ENCODE measurements at regions not wholly inside any gene's neighbourhood (a gene's known extent, or its start where the extent isn't known, plus 50 kb on each side); places are given as distances from the start of the nearest gene placed in this dataset.
"Not testable (repeated sequence)": the region's sequence is repeated elsewhere in the genome, so short reads cannot be mapped to it uniquely, and the experiment has no call there.

DNA sequence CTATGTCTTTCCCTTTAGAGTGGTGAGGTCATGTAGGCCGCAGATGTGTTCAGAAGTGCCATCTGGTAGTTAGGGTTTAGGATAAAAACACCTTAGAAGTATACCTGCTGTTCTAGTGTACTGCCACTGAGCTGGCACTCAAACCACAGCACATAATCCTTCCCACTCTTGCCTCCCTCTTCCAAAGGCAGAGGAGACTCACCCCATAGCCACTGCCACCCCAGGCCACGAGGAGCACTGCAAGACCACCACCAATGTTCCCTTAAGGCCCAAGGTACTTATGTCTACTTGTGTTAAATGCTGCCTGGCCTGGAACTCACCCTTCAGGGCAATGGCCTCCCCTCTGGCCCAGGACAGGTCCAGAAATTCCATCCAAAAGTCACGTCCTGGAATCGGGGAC, 379.5 kb upstream of the EDIL3 start:
- H3K36me3 Mint-ChIP-seq, result no peaks in the 10 kb centered on the region
- H3K4me3 Mint-ChIP-seq, result no peak overlapping the region
- H3K4me1 Mint-ChIP-seq, result peaks cover 8% of the 10 kb centered on the region
- no peak overlapping the region for H3K27ac Mint-ChIP-seq
- H3K9me3 Mint-ChIP-seq, result no peaks in the 10 kb centered on the region
- TF ChIP-seq, protein P1, sequence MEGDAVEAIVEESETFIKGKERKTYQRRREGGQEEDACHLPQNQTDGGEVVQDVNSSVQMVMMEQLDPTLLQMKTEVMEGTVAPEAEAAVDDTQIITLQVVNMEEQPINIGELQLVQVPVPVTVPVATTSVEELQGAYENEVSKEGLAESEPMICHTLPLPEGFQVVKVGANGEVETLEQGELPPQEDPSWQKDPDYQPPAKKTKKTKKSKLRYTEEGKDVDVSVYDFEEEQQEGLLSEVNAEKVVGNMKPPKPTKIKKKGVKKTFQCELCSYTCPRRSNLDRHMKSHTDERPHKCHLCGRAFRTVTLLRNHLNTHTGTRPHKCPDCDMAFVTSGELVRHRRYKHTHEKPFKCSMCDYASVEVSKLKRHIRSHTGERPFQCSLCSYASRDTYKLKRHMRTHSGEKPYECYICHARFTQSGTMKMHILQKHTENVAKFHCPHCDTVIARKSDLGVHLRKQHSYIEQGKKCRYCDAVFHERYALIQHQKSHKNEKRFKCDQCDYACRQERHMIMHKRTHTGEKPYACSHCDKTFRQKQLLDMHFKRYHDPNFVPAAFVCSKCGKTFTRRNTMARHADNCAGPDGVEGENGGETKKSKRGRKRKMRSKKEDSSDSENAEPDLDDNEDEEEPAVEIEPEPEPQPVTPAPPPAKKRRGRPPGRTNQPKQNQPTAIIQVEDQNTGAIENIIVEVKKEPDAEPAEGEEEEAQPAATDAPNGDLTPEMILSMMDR (IDR thresholded peaks at IDR 0.05; ENCODE audit: unreplicated experiment), result no peak
- no peak for DNase-seq (ENCODE audit: low spot score in 2 of 2, unreplicated experiment in 2 of 2)
- no peaks in the 10 kb centered on the region for H3K27me3 Mint-ChIP-seq (ENCODE audit: low read depth)

DNA sequence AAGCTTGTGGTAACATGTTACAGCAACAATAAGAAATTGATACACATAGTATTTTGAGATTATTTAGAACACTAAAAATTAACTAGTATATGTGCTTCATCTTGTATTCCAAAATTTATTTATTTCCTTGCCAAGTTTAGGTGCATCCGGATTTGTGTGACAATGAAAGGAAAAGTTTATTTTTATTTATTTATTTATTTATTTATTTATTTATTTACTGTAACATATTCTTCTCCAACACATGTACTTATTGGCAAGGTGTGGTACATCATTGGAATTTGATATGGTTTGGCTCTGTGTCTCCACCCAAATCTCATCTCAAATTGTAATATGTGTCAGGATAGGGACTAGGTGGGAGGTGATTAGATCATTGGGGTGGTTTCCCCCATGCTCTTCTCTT, 373.3 kb upstream of the EDIL3 start:
- Mint-ChIP-seq H3K4me1 (no peaks in the 10 kb centered on the region), H3K27ac (no peak overlapping the region), H3K4me3 (no peak overlapping the region), H3K9me3 (no peaks in the 10 kb centered on the region), H3K27me3 (ENCODE audit: low read depth) (no peaks in the 10 kb centered on the region), H3K36me3 (no peaks in the 10 kb centered on the region)
- TF ChIP-seq, protein P1 (IDR thresholded peaks at IDR 0.05; ENCODE audit: unreplicated experiment), result no peak
- DNase-seq (ENCODE audit: low spot score in 2 of 2, unreplicated experiment in 2 of 2), result no peak

DNA sequence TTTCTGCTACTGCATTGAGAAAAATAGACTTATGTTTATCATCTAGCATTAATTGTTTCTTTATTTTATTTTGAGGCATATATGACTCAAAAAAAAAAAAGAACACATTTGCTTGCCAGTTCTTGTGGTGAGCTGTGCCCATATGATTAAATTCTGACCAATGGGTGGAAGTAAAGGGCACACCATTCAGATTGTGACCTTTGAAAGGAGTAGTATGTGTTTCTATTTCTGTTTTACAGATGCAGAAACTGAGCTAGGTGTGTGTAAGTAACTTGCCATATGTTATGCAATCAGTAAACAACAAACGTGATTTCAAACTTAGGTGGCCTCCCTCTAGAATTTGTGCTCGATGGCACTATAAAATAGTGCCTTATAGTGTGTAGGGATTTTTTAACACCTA, 368.1 kb upstream of the EDIL3 start:
- no peaks in the 10 kb centered on the region for H3K9me3 Mint-ChIP-seq
- H3K36me3 Mint-ChIP-seq, result no peaks in the 10 kb centered on the region
- H3K27ac Mint-ChIP-seq, result no peak overlapping the region
- no peak for DNase-seq (ENCODE audit: low spot score in 2 of 2, unreplicated experiment in 2 of 2)
- H3K27me3 Mint-ChIP-seq (ENCODE audit: low read depth), result no peaks in the 10 kb centered on the region
- TF ChIP-seq, protein P1 (IDR thresholded peaks at IDR 0.05; ENCODE audit: unreplicated experiment), result no peak
- H3K4me1 Mint-ChIP-seq, result peaks cover 3% of the 10 kb centered on the region
- no peak overlapping the region for H3K4me3 Mint-ChIP-seq

DNA sequence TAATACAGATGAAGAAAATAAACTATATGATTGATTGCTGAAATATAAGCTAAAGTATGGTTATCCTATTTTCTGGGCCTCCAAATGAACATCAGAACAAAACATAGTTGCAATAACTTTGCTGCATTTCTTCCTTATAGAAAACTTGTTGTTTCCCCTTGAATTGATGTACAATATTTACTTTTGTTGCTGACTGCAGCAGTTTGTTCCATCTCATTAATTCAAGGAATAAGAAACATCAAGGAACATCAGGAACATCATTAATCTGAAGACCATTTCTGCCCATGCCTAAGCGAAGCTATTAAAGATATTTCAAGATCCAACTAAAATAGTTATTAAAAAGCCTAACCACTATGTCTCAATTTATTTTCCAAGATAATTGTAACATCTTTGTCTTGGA, 363.6 kb upstream of the EDIL3 start:
- H3K9me3 Mint-ChIP-seq, result peaks cover 16% of the 10 kb centered on the region
- H3K27ac Mint-ChIP-seq, result no peak overlapping the region
- H3K36me3 Mint-ChIP-seq, result no peaks in the 10 kb centered on the region
- no peak overlapping the region for H3K4me3 Mint-ChIP-seq
- H3K4me1 Mint-ChIP-seq, result peaks cover 3% of the 10 kb centered on the region
- TF ChIP-seq, protein P1 (IDR thresholded peaks at IDR 0.05; ENCODE audit: unreplicated experiment), result no peak
- no peak for DNase-seq (ENCODE audit: low spot score in 2 of 2, unreplicated experiment in 2 of 2)
- H3K27me3 Mint-ChIP-seq (ENCODE audit: low read depth), result no peaks in the 10 kb centered on the region

DNA sequence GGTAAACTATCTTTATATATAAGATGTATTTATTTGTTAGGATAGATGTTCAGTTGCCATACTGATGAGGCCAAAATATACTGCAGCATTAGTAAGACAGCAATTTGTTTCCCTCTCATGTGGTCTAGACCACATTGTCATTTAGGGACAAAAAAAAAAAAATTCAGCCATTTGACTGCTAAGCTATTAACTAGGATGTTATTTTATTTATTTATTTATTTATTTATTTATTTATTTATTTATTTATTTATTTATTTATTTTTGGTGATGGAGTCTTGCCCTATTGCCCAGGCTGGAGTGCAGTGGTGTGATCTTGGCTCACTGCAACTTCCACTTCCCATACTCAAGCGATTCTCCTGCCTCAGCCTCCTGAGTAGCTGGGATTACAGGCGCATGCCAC, 361.6 kb upstream of the EDIL3 start:
- not testable (repeated sequence) for DNase-seq (ENCODE audit: low spot score in 2 of 2, unreplicated experiment in 2 of 2); H3K36me3 Mint-ChIP-seq; H3K4me3 Mint-ChIP-seq; H3K4me1 Mint-ChIP-seq; H3K27ac Mint-ChIP-seq; H3K27me3 Mint-ChIP-seq (ENCODE audit: low read depth)
- peaks cover 31% of the 10 kb centered on the region for H3K9me3 Mint-ChIP-seq

DNA sequence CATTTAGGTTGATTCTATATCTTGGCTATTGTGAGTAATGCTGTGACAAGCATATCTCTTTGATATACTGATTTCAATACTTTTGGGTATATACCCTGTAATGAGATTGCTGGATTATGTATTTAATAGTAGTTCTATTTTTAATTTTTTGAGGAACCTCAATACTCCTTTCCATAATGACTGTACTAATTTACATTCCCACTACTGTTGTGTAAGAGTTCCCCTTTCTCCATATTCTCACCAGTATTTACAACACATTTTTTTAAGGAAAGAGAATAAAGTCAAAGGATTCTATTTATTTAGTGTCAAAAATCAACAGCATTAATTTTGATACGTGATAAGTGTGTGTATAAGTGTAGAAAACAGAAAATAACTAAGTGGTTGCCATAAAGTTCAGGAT, 356.4 kb upstream of the EDIL3 start:
- Mint-ChIP-seq H3K27ac (no peak overlapping the region), H3K36me3 (no peaks in the 10 kb centered on the region), H3K4me1 (no peaks in the 10 kb centered on the region), H3K9me3 (peaks cover 38% of the 10 kb centered on the region), H3K4me3 (no peak overlapping the region), H3K27me3 (ENCODE audit: low read depth) (no peaks in the 10 kb centered on the region)
- TF ChIP-seq, protein P1 (IDR thresholded peaks at IDR 0.05; ENCODE audit: unreplicated experiment), result no peak
- no peak for DNase-seq (ENCODE audit: low spot score in 2 of 2, unreplicated experiment in 2 of 2)
